ENCODE measurements at regions not wholly inside any gene's neighbourhood (a gene's known extent, or its start where the extent isn't known, plus 50 kb on each side); places are given as distances from the start of the nearest gene placed in this dataset.

- Histone ChIP-seq H3K4me1 (ENCODE audit: control insufficient read depth, insufficient read depth, low read length) (no peaks in the 10 kb centered on the region), H3K4me3 (ENCODE audit: low read length) (no peak overlapping the region), H3K9me3 (ENCODE audit: control insufficient read depth, low read length) (no peaks in the 10 kb centered on the region), H3K27ac (ENCODE audit: low read length) (no peak overlapping the region), H3K27me3 (ENCODE audit: control insufficient read depth, insufficient read depth) (no peaks in the 10 kb centered on the region)
- WGBS, result 63% methylated on average over 3 of the region's 3 CpGs
- DNase-seq (no peak), ATAC-seq (peak in 1 of 2 donors; percentile 21)
- intact Hi-C loops (cut with DNase I), result no loop called here
These were observed 52.6 kb upstream of the ASB17 start for GRCh38 chr1:75984781-75985180.

- 75% methylated on average over 4 of the region's 4 CpGs for WGBS
- no peak overlapping the region for H3K27ac ChIP-seq (ENCODE audit: low read length)
- H3K4me3 ChIP-seq (ENCODE audit: low read length), result no peak overlapping the region
- H3K4me1 ChIP-seq (ENCODE audit: control insufficient read depth, insufficient read depth, low read length), result no peaks in the 10 kb centered on the region
- no peaks in the 10 kb centered on the region for H3K27me3 ChIP-seq (ENCODE audit: control insufficient read depth, insufficient read depth)
- H3K9me3 ChIP-seq (ENCODE audit: control insufficient read depth, low read length), result no peaks in the 10 kb centered on the region
- ATAC-seq (no peak), DNase-seq (no peak)
- intact Hi-C loops (cut with DNase I), result no loop called here
These were observed 53.6 kb upstream of the ASB17 start for GRCh38 chr1:75985827-75986226.

- Histone ChIP-seq H3K4me1 (ENCODE audit: control insufficient read depth, insufficient read depth, low read length) (no peaks in the 10 kb centered on the region), H3K27ac (ENCODE audit: low read length) (no peak overlapping the region), H3K27me3 (ENCODE audit: control insufficient read depth, insufficient read depth) (no peaks in the 10 kb centered on the region), H3K4me3 (ENCODE audit: low read length) (no peak overlapping the region), H3K9me3 (ENCODE audit: control insufficient read depth, low read length) (no peaks in the 10 kb centered on the region)
- intact Hi-C loops (cut with DNase I), result no loop called here
- DNase-seq, result no peak
- ATAC-seq, result no peak
These were observed 54.3 kb upstream of the ASB17 start for GRCh38 chr1:75986478-75986877.

- ATAC-seq (no peak), DNase-seq (no peak)
- no peak overlapping the region for H3K27ac ChIP-seq (ENCODE audit: low read length)
- intact Hi-C loops (cut with DNase I), result no loop called here
- no peak overlapping the region for H3K4me3 ChIP-seq (ENCODE audit: low read length)
- no peaks in the 10 kb centered on the region for H3K9me3 ChIP-seq (ENCODE audit: control insufficient read depth, low read length)
- no peaks in the 10 kb centered on the region for H3K4me1 ChIP-seq (ENCODE audit: control insufficient read depth, insufficient read depth, low read length)
- H3K27me3 ChIP-seq (ENCODE audit: control insufficient read depth, insufficient read depth), result no peaks in the 10 kb centered on the region
- WGBS, result 79% methylated on average over 3 of the region's 3 CpGs
These were observed 56.9 kb upstream of the ASB17 start for GRCh38 chr1:75989121-75989520.

GRCh38 chr1:75990686-75991085, 58.5 kb upstream of the ASB17 start:
- Histone ChIP-seq H3K9me3 (ENCODE audit: control insufficient read depth, low read length) (no peaks in the 10 kb centered on the region), H3K27me3 (ENCODE audit: control insufficient read depth, insufficient read depth) (no peaks in the 10 kb centered on the region), H3K4me3 (ENCODE audit: low read length) (no peak overlapping the region), H3K4me1 (ENCODE audit: control insufficient read depth, insufficient read depth, low read length) (no peaks in the 10 kb centered on the region), H3K27ac (ENCODE audit: low read length) (no peak overlapping the region)
- WGBS, result 58% methylated on average over 3 of the region's 3 CpGs
- no peak for ATAC-seq
- DNase-seq, result no peak
- intact Hi-C loops (cut with DNase I), result loop anchor here in 2 of 4 donors (10.0 kb wide), 2 partner anchors 164 to 1144 kb away; no protein-coding TSS in a partner anchor

- H3K27me3 ChIP-seq (ENCODE audit: control insufficient read depth, insufficient read depth), result no peaks in the 10 kb centered on the region
- no peaks in the 10 kb centered on the region for H3K9me3 ChIP-seq (ENCODE audit: control insufficient read depth, low read length)
- H3K4me1 ChIP-seq (ENCODE audit: control insufficient read depth, insufficient read depth, low read length), result no peaks in the 10 kb centered on the region
- intact Hi-C loops (cut with DNase I), result loop anchor here in 2 of 4 donors (10.0 kb wide), 2 partner anchors 163 to 1143 kb away; no protein-coding TSS in a partner anchor
- no peak overlapping the region for H3K4me3 ChIP-seq (ENCODE audit: low read length)
- 14% methylated on average over 8 of the region's 8 CpGs for WGBS
- DNase-seq, result peak; percentile 90 to 95 (median 93)
- H3K27ac ChIP-seq (ENCODE audit: low read length), result no peak overlapping the region
- peak; percentile 77 to 82 for ATAC-seq
These were observed 59.4 kb upstream of the ASB17 start for GRCh38 chr1:75991497-75992114.

GRCh38 chr1:75992312-75992711, 60.1 kb upstream of the ASB17 start:
- ATAC-seq (no peak), DNase-seq (no peak)
- intact Hi-C loops (cut with DNase I), result loop anchor here in 2 of 4 donors (10.0 kb wide), 2 partner anchors 162 to 1142 kb away; no protein-coding TSS in a partner anchor
- H3K4me1 ChIP-seq (ENCODE audit: control insufficient read depth, insufficient read depth, low read length), result no peaks in the 10 kb centered on the region
- no peaks in the 10 kb centered on the region for H3K27me3 ChIP-seq (ENCODE audit: control insufficient read depth, insufficient read depth)
- no peak overlapping the region for H3K4me3 ChIP-seq (ENCODE audit: low read length)
- no peaks in the 10 kb centered on the region for H3K9me3 ChIP-seq (ENCODE audit: control insufficient read depth, low read length)
- H3K27ac ChIP-seq (ENCODE audit: low read length), result no peak overlapping the region
- 73% methylated on average over 3 of the region's 3 CpGs for WGBS

- intact Hi-C loops (cut with DNase I), result loop anchor here in 2 of 4 donors (10.0 kb wide), 2 partner anchors 161 to 1141 kb away; no protein-coding TSS in a partner anchor
- ATAC-seq (no peak), DNase-seq (no peak)
- H3K27ac ChIP-seq (ENCODE audit: low read length), result no peak overlapping the region
- H3K27me3 ChIP-seq (ENCODE audit: control insufficient read depth, insufficient read depth), result no peaks in the 10 kb centered on the region
- no peak overlapping the region for H3K4me3 ChIP-seq (ENCODE audit: low read length)
- H3K4me1 ChIP-seq (ENCODE audit: control insufficient read depth, insufficient read depth, low read length), result no peaks in the 10 kb centered on the region
- H3K9me3 ChIP-seq (ENCODE audit: control insufficient read depth, low read length), result peaks cover under 1% of the 10 kb centered on the region
These were observed 61.5 kb upstream of the ASB17 start for GRCh38 chr1:75993661-75994060.

GRCh38 chr1:75996196-75996595, 64.0 kb upstream of the ASB17 start:
- DNase-seq (no peak), ATAC-seq (no peak)
- WGBS, result 59% methylated on average over 1 of the region's 1 CpG
- H3K4me3 ChIP-seq (ENCODE audit: low read length), result no peak overlapping the region
- H3K9me3 ChIP-seq (ENCODE audit: control insufficient read depth, low read length), result peaks cover 1% of the 10 kb centered on the region
- H3K4me1 ChIP-seq (ENCODE audit: control insufficient read depth, insufficient read depth, low read length), result no peaks in the 10 kb centered on the region
- intact Hi-C loops (cut with DNase I), result loop anchor here in 2 of 4 donors (10.0 kb wide), 2 partner anchors 159 to 1139 kb away; no protein-coding TSS in a partner anchor
- H3K27me3 ChIP-seq (ENCODE audit: control insufficient read depth, insufficient read depth), result no peaks in the 10 kb centered on the region
- H3K27ac ChIP-seq (ENCODE audit: low read length), result no peak overlapping the region

GRCh38 chr1:75999034-75999433, 66.8 kb upstream of the ASB17 start:
- DNase-seq (no peak), ATAC-seq (no peak)
- Histone ChIP-seq H3K4me1 (ENCODE audit: control insufficient read depth, insufficient read depth, low read length) (no peaks in the 10 kb centered on the region), H3K4me3 (ENCODE audit: low read length) (no peak overlapping the region), H3K9me3 (ENCODE audit: control insufficient read depth, low read length) (peaks cover 1% of the 10 kb centered on the region), H3K27me3 (ENCODE audit: control insufficient read depth, insufficient read depth) (no peaks in the 10 kb centered on the region), H3K27ac (ENCODE audit: low read length) (no peak overlapping the region)
- intact Hi-C loops (cut with DNase I), result loop anchor here in 2 of 4 donors (10.0 kb wide), 2 partner anchors 156 to 1136 kb away; no protein-coding TSS in a partner anchor
- WGBS, result 90% methylated on average over 2 of the region's 2 CpGs

- Histone ChIP-seq H3K27ac (ENCODE audit: low read length) (no peak overlapping the region), H3K4me1 (ENCODE audit: control insufficient read depth, insufficient read depth, low read length) (no peaks in the 10 kb centered on the region), H3K27me3 (ENCODE audit: control insufficient read depth, insufficient read depth) (no peaks in the 10 kb centered on the region), H3K4me3 (ENCODE audit: low read length) (no peak overlapping the region), H3K9me3 (ENCODE audit: control insufficient read depth, low read length) (no peaks in the 10 kb centered on the region)
- DNase-seq, result no peak
- ATAC-seq, result no peak
- intact Hi-C loops (cut with DNase I), result no loop called here
- WGBS, result 100% methylated on average over 1 of the region's 1 CpG
These were observed 70.6 kb upstream of the ST6GALNAC3 start for GRCh38 chr1:76003946-76004345.

- 71% methylated on average over 4 of the region's 4 CpGs for WGBS
- intact Hi-C loops (cut with DNase I), result no loop called here
These were observed 68.8 kb upstream of the ST6GALNAC3 start for GRCh38 chr1:76005765-76006164.

More at GRCh38 chr1:76005765-76006164, 68.8 kb upstream of the ST6GALNAC3 start:
- no peaks in the 10 kb centered on the region for H3K9me3 ChIP-seq (ENCODE audit: control insufficient read depth, low read length)
- H3K27ac ChIP-seq (ENCODE audit: low read length), result no peak overlapping the region
- ATAC-seq, result no peak
- H3K27me3 ChIP-seq (ENCODE audit: control insufficient read depth, insufficient read depth), result no peaks in the 10 kb centered on the region
- H3K4me3 ChIP-seq (ENCODE audit: low read length), result no peak overlapping the region
- H3K4me1 ChIP-seq (ENCODE audit: control insufficient read depth, insufficient read depth, low read length), result no peaks in the 10 kb centered on the region
- DNase-seq, result no peak
